GM19372 (cell line): ENCODE measurements at regions not wholly inside any gene's neighbourhood (a gene's known extent, or its start where the extent isn't known, plus 50 kb on each side); places are given as distances from the start of the nearest gene placed in this dataset.
"Not testable (repeated sequence)": the region's sequence is repeated elsewhere in the genome, so short reads cannot be mapped to it uniquely, and the experiment has no call there.

ENCODE experiments used
- ATAC-seq: cut with Tn5 transposase; IDR thresholded peaks from one replicate; pipeline ENCODE4 v1.9.1; 2021; ENCODE audit warnings: mild to moderate bottlenecking, low read depth, moderate library complexity; ENCODE audit not compliant: unreplicated experiment

- ATAC-seq: no peak
Observed at GRCh38 chr2:107530046-107530445, 296.6 kb upstream of the RGPD4 start.

GRCh38 chr2:107534926-107535325 is 291.8 kb upstream of the RGPD4 start:
- no peak for ATAC-seq

GRCh38 chr2:107535905-107536689 is 290.6 kb upstream of the RGPD4 start:
- ATAC-seq: not testable (repeated sequence)

GRCh38 chr2:107542314-107542740 is 284.4 kb upstream of the RGPD4 start:
- ATAC-seq: no peak

GRCh38 chr2:107543793-107544192 is 282.9 kb upstream of the RGPD4 start:
- ATAC-seq: no peak

GRCh38 chr2:107545066-107545465 is 281.6 kb upstream of the RGPD4 start:
- ATAC-seq: no peak

GRCh38 chr2:107545851-107546250 is 280.8 kb upstream of the RGPD4 start:
- no peak for ATAC-seq

GRCh38 chr2:107548216-107548615 is 278.5 kb upstream of the RGPD4 start:
- ATAC-seq: no peak

GRCh38 chr2:107553046-107553445 is 273.6 kb upstream of the RGPD4 start:
- no peak for ATAC-seq

- no peak for ATAC-seq
Observed at GRCh38 chr2:107553539-107553938, 273.2 kb upstream of the RGPD4 start.

GRCh38 chr2:107556038-107556627 is 270.6 kb upstream of the RGPD4 start:
- ATAC-seq: no peak

- ATAC-seq: no peak
Observed at GRCh38 chr2:107558295-107558694, 268.4 kb upstream of the RGPD4 start.

GRCh38 chr2:107569496-107569895 is 257.2 kb upstream of the RGPD4 start:
- no peak for ATAC-seq

GRCh38 chr2:107570876-107571275 is 255.8 kb upstream of the RGPD4 start:
- ATAC-seq: no peak

GRCh38 chr2:107572890-107573289 is 253.8 kb upstream of the RGPD4 start:
- ATAC-seq: not testable (repeated sequence)

- no peak for ATAC-seq
Observed at GRCh38 chr2:107576991-107577390, 249.7 kb upstream of the RGPD4 start.

GRCh38 chr2:107582487-107582886 is 244.2 kb upstream of the RGPD4 start:
- ATAC-seq: no peak

- no peak for ATAC-seq
Observed at GRCh38 chr2:107584577-107584976, 242.1 kb upstream of the RGPD4 start.

- no peak for ATAC-seq
Observed at GRCh38 chr2:107585851-107586250, 240.8 kb upstream of the RGPD4 start.

- no peak for ATAC-seq
Observed at GRCh38 chr2:107588181-107588580, 238.5 kb upstream of the RGPD4 start.

- ATAC-seq: no peak
Observed at GRCh38 chr2:107589079-107589491, 237.6 kb upstream of the RGPD4 start.
